Memory B cell (primary cell): ENCODE measurements at regions not wholly inside any gene's neighbourhood (a gene's known extent, or its start where the extent isn't known, plus 50 kb on each side); places are given as distances from the start of the nearest gene placed in this dataset.

Experiments
- ATAC-seq: fragments of 150-1000 bp; cut with Tn5 transposase; 2 replicates; pipeline ENCODE4 v1.10.0; 2021; ENCODE audit warnings: low read depth, mild to moderate bottlenecking, moderate library complexity
- DNase-seq, 2 donors: peaks; one replicate each; pipeline ENCODE4 v3.0.0; 2022; ENCODE audit warnings: low spot score in 2 of 2
- H3K27ac Mint-ChIP-seq: one replicate; pipeline ENCODE4 v1.8.0; 2022; ENCODE audit warnings: mild to moderate bottlenecking, moderate library complexity, mixed read lengths
- H3K27me3 Mint-ChIP-seq: one replicate; pipeline ENCODE4 v1.8.0; 2022; ENCODE audit warnings: mixed read lengths
- H3K36me3 Mint-ChIP-seq: one replicate; pipeline ENCODE4 v1.8.0; 2022; ENCODE audit warnings: mild to moderate bottlenecking, mixed read lengths
- H3K4me1 Mint-ChIP-seq: one replicate; pipeline ENCODE4 v1.8.0; 2022; ENCODE audit warnings: mixed read lengths
- H3K4me3 Mint-ChIP-seq: one replicate; pipeline ENCODE4 v1.8.0; 2022; ENCODE audit warnings: mild to moderate bottlenecking, moderate library complexity, mixed read lengths
- H3K9me3 Mint-ChIP-seq: one replicate; pipeline ENCODE4 v1.8.0; 2022; ENCODE audit warnings: mixed read lengths

GRCh38 chr15:25186411-25186810, 231.6 kb downstream of the SNRPN start:
- Mint-ChIP-seq H3K36me3 (no peaks in the 10 kb centered on the region), H3K9me3 (peaks cover 4% of the 10 kb centered on the region), H3K27me3 (no peaks in the 10 kb centered on the region), H3K4me3 (no peak overlapping the region), H3K27ac (no peak overlapping the region), H3K4me1 (no peaks in the 10 kb centered on the region)
- DNase-seq (no peak), ATAC-seq (no peak)

GRCh38 chr15:25186906-25187645, 232.3 kb downstream of the SNRPN start:
- no peak for DNase-seq
- no peaks in the 10 kb centered on the region for H3K36me3 Mint-ChIP-seq
- no peaks in the 10 kb centered on the region for H3K4me1 Mint-ChIP-seq
- no peak for ATAC-seq
- no peak overlapping the region for H3K27ac Mint-ChIP-seq
- no peaks in the 10 kb centered on the region for H3K27me3 Mint-ChIP-seq
- H3K4me3 Mint-ChIP-seq: no peak overlapping the region
- peaks cover 4% of the 10 kb centered on the region for H3K9me3 Mint-ChIP-seq

GRCh38 chr15:25188051-25188450, 233.3 kb downstream of the SNRPN start:
- peaks cover 2% of the 10 kb centered on the region for H3K9me3 Mint-ChIP-seq
- no peaks in the 10 kb centered on the region for H3K4me1 Mint-ChIP-seq
- no peak overlapping the region for H3K27ac Mint-ChIP-seq
- H3K27me3 Mint-ChIP-seq: no peaks in the 10 kb centered on the region
- ATAC-seq (no peak), DNase-seq (no peak)
- no peaks in the 10 kb centered on the region for H3K36me3 Mint-ChIP-seq
- H3K4me3 Mint-ChIP-seq: no peak overlapping the region

GRCh38 chr15:25188551-25189101, 233.8 kb downstream of the SNRPN start:
- H3K36me3 Mint-ChIP-seq: no peaks in the 10 kb centered on the region
- no peaks in the 10 kb centered on the region for H3K27me3 Mint-ChIP-seq
- H3K9me3 Mint-ChIP-seq: peaks cover 2% of the 10 kb centered on the region
- ATAC-seq (no peak), DNase-seq (no peak)
- no peak overlapping the region for H3K4me3 Mint-ChIP-seq
- H3K27ac Mint-ChIP-seq: no peak overlapping the region
- no peaks in the 10 kb centered on the region for H3K4me1 Mint-ChIP-seq

- Mint-ChIP-seq H3K27ac (no peak overlapping the region), H3K36me3 (no peaks in the 10 kb centered on the region), H3K4me3 (no peak overlapping the region), H3K27me3 (no peaks in the 10 kb centered on the region), H3K4me1 (no peaks in the 10 kb centered on the region), H3K9me3 (peaks cover 2% of the 10 kb centered on the region)
- DNase-seq (no peak), ATAC-seq (no peak)
Measured at GRCh38 chr15:25189551-25189950, 234.8 kb downstream of the SNRPN start.

- DNase-seq (no peak), ATAC-seq (no peak)
- Mint-ChIP-seq H3K4me3 (no peak overlapping the region), H3K36me3 (no peaks in the 10 kb centered on the region), H3K9me3 (peaks cover 2% of the 10 kb centered on the region), H3K27ac (no peak overlapping the region), H3K27me3 (no peaks in the 10 kb centered on the region), H3K4me1 (no peaks in the 10 kb centered on the region)
Measured at GRCh38 chr15:25192651-25193050, 237.9 kb downstream of the SNRPN start.

GRCh38 chr15:25207369-25207768, 231.5 kb downstream of the UBE3A start:
- ATAC-seq: no peak
- no peak for DNase-seq
- H3K4me1 Mint-ChIP-seq: no peaks in the 10 kb centered on the region
- no peak overlapping the region for H3K4me3 Mint-ChIP-seq
- H3K36me3 Mint-ChIP-seq: no peaks in the 10 kb centered on the region
- no peak overlapping the region for H3K27ac Mint-ChIP-seq
- H3K27me3 Mint-ChIP-seq: no peaks in the 10 kb centered on the region
- H3K9me3 Mint-ChIP-seq: no peaks in the 10 kb centered on the region

- Mint-ChIP-seq H3K36me3 (no peaks in the 10 kb centered on the region), H3K27ac (no peak overlapping the region), H3K9me3 (no peaks in the 10 kb centered on the region), H3K4me1 (no peaks in the 10 kb centered on the region), H3K4me3 (no peak overlapping the region), H3K27me3 (no peaks in the 10 kb centered on the region)
- ATAC-seq: no peak
- DNase-seq: no peak
Measured at GRCh38 chr15:25208735-25209134, 230.1 kb downstream of the UBE3A start.

GRCh38 chr15:25220834-25221233, 218.0 kb downstream of the UBE3A start:
- DNase-seq (no peak), ATAC-seq (no peak)
- no peak overlapping the region for H3K27ac Mint-ChIP-seq
- no peaks in the 10 kb centered on the region for H3K36me3 Mint-ChIP-seq
- no peaks in the 10 kb centered on the region for H3K27me3 Mint-ChIP-seq
- no peaks in the 10 kb centered on the region for H3K4me1 Mint-ChIP-seq
- H3K9me3 Mint-ChIP-seq: peaks cover 1% of the 10 kb centered on the region
- H3K4me3 Mint-ChIP-seq: no peak overlapping the region

GRCh38 chr15:25224396-25224795, 214.4 kb downstream of the UBE3A start:
- H3K27ac Mint-ChIP-seq: no peak overlapping the region
- ATAC-seq (no peak), DNase-seq (no peak)
- peaks cover 1% of the 10 kb centered on the region for H3K9me3 Mint-ChIP-seq
- H3K27me3 Mint-ChIP-seq: no peaks in the 10 kb centered on the region
- H3K36me3 Mint-ChIP-seq: no peaks in the 10 kb centered on the region
- H3K4me3 Mint-ChIP-seq: no peak overlapping the region
- H3K4me1 Mint-ChIP-seq: no peaks in the 10 kb centered on the region

GRCh38 chr15:25226360-25226759, 212.5 kb downstream of the UBE3A start:
- no peak overlapping the region for H3K4me3 Mint-ChIP-seq
- ATAC-seq (no peak), DNase-seq (no peak)
- H3K4me1 Mint-ChIP-seq: no peaks in the 10 kb centered on the region
- H3K36me3 Mint-ChIP-seq: no peaks in the 10 kb centered on the region
- no peaks in the 10 kb centered on the region for H3K27me3 Mint-ChIP-seq
- no peak overlapping the region for H3K27ac Mint-ChIP-seq
- no peaks in the 10 kb centered on the region for H3K9me3 Mint-ChIP-seq

GRCh38 chr15:25228261-25228660, 210.6 kb downstream of the UBE3A start:
- H3K4me3 Mint-ChIP-seq: no peak overlapping the region
- no peak for ATAC-seq
- H3K36me3 Mint-ChIP-seq: no peaks in the 10 kb centered on the region
- DNase-seq: no peak
- no peaks in the 10 kb centered on the region for H3K27me3 Mint-ChIP-seq
- no peaks in the 10 kb centered on the region for H3K4me1 Mint-ChIP-seq
- no peak overlapping the region for H3K27ac Mint-ChIP-seq
- H3K9me3 Mint-ChIP-seq: no peaks in the 10 kb centered on the region

- no peaks in the 10 kb centered on the region for H3K4me1 Mint-ChIP-seq
- no peak overlapping the region for H3K4me3 Mint-ChIP-seq
- H3K27ac Mint-ChIP-seq: no peak overlapping the region
- DNase-seq (no peak), ATAC-seq (no peak)
- no peaks in the 10 kb centered on the region for H3K36me3 Mint-ChIP-seq
- no peaks in the 10 kb centered on the region for H3K9me3 Mint-ChIP-seq
- H3K27me3 Mint-ChIP-seq: no peaks in the 10 kb centered on the region
Measured at GRCh38 chr15:25230442-25230841, 208.4 kb downstream of the UBE3A start.

- Mint-ChIP-seq H3K27ac (no peak overlapping the region), H3K36me3 (no peaks in the 10 kb centered on the region), H3K27me3 (no peaks in the 10 kb centered on the region), H3K9me3 (no peaks in the 10 kb centered on the region), H3K4me1 (no peaks in the 10 kb centered on the region), H3K4me3 (no peak overlapping the region)
- DNase-seq: no peak
- ATAC-seq: no peak
Measured at GRCh38 chr15:25233766-25234350, 205.0 kb downstream of the UBE3A start.

- Mint-ChIP-seq H3K27me3 (no peaks in the 10 kb centered on the region), H3K36me3 (no peaks in the 10 kb centered on the region), H3K4me1 (no peaks in the 10 kb centered on the region), H3K4me3 (no peak overlapping the region), H3K9me3 (no peaks in the 10 kb centered on the region), H3K27ac (no peak overlapping the region)
- ATAC-seq: no peak
- DNase-seq: no peak
Measured at GRCh38 chr15:25234831-25235230, 204.0 kb downstream of the UBE3A start.
